Keratinocyte (primary cell): ENCODE measurements at regions not wholly inside any gene's neighbourhood (a gene's known extent, or its start where the extent isn't known, plus 50 kb on each side); places are given as distances from the start of the nearest gene placed in this dataset.

Experiments used
- DNase-seq: peaks from one replicate; pipeline ENCODE4 v3.0.0-alpha.2; 2011; ENCODE audit warnings: low read depth, missing footprints, low spot score
- FAIRE-seq: peaks from 2 replicates; lab custom pipeline; 2011; peaks lifted over from hg19 to GRCh38; lab: Jason Lieb, UNC
- H2AFZ ChIP-seq: 2 replicates; pipeline ENCODE4 v1.6.0; 2012; ENCODE audit warnings: low read length, control low read depth, inconsistent platforms; ENCODE audit not compliant: control insufficient read depth
- H3K27ac ChIP-seq: 2 replicates; pipeline ENCODE4 v1.5.1; 2011; ENCODE audit warnings: low read length; ENCODE audit not compliant: control insufficient read depth, insufficient read depth
- H3K27me3 ChIP-seq: 3 replicates; pipeline ENCODE4 v1.6.0; 2011; ENCODE audit warnings: low read length; ENCODE audit not compliant: control insufficient read depth, insufficient read depth; ENCODE audit errors: extremely low read depth
- H3K36me3 ChIP-seq, 2 experiments: 2 replicates in 1 of 2; 3 replicates in 1 of 2; pipeline ENCODE4 v1.5.1; 2011; ENCODE audit warnings: low read length in 2 of 2, mild to moderate bottlenecking in 1 of 2; ENCODE audit not compliant: control insufficient read depth in 2 of 2, insufficient read depth in 2 of 2; ENCODE audit errors: extremely low read depth in 1 of 2
- H3K4me1 ChIP-seq: 3 replicates; pipeline ENCODE4 v1.5.1; 2011; ENCODE audit warnings: low read length; ENCODE audit not compliant: control insufficient read depth, insufficient read depth; ENCODE audit errors: extremely low read depth
- H3K4me2 ChIP-seq: 3 replicates; pipeline ENCODE4 v1.6.0; 2011; ENCODE audit warnings: low read depth, low read length; ENCODE audit not compliant: control insufficient read depth, insufficient read depth; ENCODE audit errors: extremely low read depth
- H3K4me3 ChIP-seq, 3 experiments: fragments of 200-600 bp in 1 of 3; sonication (generic) in 1 of 3; 2 replicates in 2 of 3; 3 replicates in 1 of 3; pipeline ENCODE4 v1.5.1; 2011 to 2016; ENCODE audit warnings: low read length in 3 of 3, mild to moderate bottlenecking in 3 of 3, control low read depth in 2 of 3, inconsistent platforms in 1 of 3, low read depth in 1 of 3, mixed read lengths in 1 of 3, mixed run types in 1 of 3, moderate library complexity in 1 of 3; ENCODE audit not compliant: control insufficient read depth in 2 of 3, insufficient read depth in 2 of 3; ENCODE audit errors: extremely low read depth in 1 of 3
- H3K79me2 ChIP-seq: 2 replicates; pipeline ENCODE4 v1.6.0; 2012; ENCODE audit warnings: low read length; ENCODE audit not compliant: control insufficient read depth, insufficient read depth
- H3K9ac ChIP-seq: 3 replicates; pipeline ENCODE4 v1.6.0; 2011; ENCODE audit warnings: low read length; ENCODE audit not compliant: control insufficient read depth, insufficient read depth; ENCODE audit errors: extremely low read depth
- H3K9me1 ChIP-seq: 3 replicates; pipeline ENCODE4 v1.6.0; 2011; ENCODE audit warnings: low read length; ENCODE audit not compliant: control insufficient read depth, insufficient read depth; ENCODE audit errors: extremely low read depth
- H3K9me3 ChIP-seq: 2 replicates; pipeline ENCODE4 v1.5.1; 2012; ENCODE audit warnings: low read depth, low read length; ENCODE audit not compliant: control insufficient read depth
- H4K20me1 ChIP-seq: 3 replicates; pipeline ENCODE4 v1.6.0; 2011; ENCODE audit warnings: low read length; ENCODE audit not compliant: control insufficient read depth, insufficient read depth; ENCODE audit errors: extremely low read depth
- CTCF ChIP-seq, 3 experiments: IDR thresholded peaks in 1 of 3; conservative IDR thresholded peaks in 1 of 3; optimal IDR thresholded peaks in 1 of 3; 2 replicates in 2 of 3; 3 replicates in 1 of 3; pipeline versions ENCODE3 to v1.5.1; 2011; ENCODE audit warnings: low read length in 3 of 3, mild to moderate bottlenecking in 3 of 3, moderate library complexity in 2 of 3, control low read depth in 1 of 3, inconsistent platforms in 1 of 3; ENCODE audit not compliant: insufficient read depth in 2 of 3; ENCODE audit errors: extremely low read depth in 1 of 3
- EZH2 ChIP-seq: IDR thresholded peaks from one replicate; pipeline ENCODE4 v1.6.1; 2012; ENCODE audit warnings: inconsistent platforms, mild to moderate bottlenecking, low read length, moderate library complexity
- dilution Hi-C: fragments of 300-500 bp; cut with MboI; formaldehyde crosslinking; loops from one replicate; pipeline ENCODE4 v1.7.0; 2020; ENCODE audit warnings: low sequenced_read_pairs; ENCODE audit not compliant: extremely low pct_ligation_motif_present

DNA sequence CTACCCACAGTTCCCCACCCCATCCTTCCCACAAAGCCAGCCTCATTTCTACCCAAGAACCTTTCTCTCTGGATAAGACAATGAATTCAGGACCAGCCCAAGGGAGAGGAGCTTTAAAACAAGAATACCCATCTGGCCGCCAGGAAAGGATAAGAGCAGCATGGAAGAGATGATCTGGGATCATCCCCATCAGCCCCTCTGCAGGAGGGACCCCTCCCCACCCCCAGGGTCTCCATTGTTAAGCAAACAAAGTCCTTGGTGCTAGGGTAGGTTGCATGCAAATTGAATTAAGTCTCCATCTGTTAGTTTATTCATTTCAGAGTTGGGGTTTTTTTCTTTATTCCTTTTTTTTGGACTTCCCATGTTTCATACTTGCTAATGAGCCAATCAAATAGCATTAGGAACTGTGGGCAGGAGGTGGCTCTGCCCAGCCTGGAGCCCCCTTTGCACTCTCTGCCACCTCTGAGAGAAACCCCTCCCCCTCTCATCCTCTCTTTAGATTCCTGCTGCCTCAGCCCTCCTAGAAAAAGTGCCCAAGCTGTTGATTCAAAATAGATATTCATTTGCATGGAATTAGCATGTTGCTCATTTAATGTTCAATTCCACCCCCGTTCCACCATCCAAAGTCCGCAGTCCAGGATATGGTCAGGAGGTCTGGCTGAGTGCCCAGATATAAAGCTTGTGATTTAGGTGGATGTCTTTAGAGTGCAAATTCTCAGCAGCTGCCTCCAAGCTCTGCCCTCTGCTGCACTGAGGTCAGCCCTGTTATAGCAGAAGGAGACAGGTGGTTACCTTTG is 138.5 kb upstream of the NCAM1 start:
- Histone ChIP-seq H3K27me3 (no peaks in the 10 kb centered on the region), H3K4me1 (no peaks in the 10 kb centered on the region), H3K36me3 (no peaks in the 10 kb centered on the region), H2AFZ (no peak overlapping the region), H3K27ac (no peak overlapping the region), H3K9me3 (no peaks in the 10 kb centered on the region), H3K4me2 (no peak overlapping the region), H3K4me3 (no peak overlapping the region), H3K9me1 (no peaks in the 10 kb centered on the region), H3K9ac (no peak overlapping the region), H4K20me1 (no peaks in the 10 kb centered on the region), H3K79me2 (no peaks in the 10 kb centered on the region)
- dilution Hi-C loops: no loop called here
- no peak for TF ChIP-seq EZH2
- no peak for TF ChIP-seq CTCF (optimal IDR thresholded peaks at IDR 0.05 in 1 of 3, IDR thresholded peaks at IDR 0.05 in 1 of 3, conservative IDR thresholded peaks at IDR 0.05 in 1 of 3; ENCODE audit: extremely low read depth in 1 of 3, insufficient read depth in 2 of 3, low read length in 3 of 3)
- FAIRE-seq (no peak), DNase-seq (no peak)

DNA sequence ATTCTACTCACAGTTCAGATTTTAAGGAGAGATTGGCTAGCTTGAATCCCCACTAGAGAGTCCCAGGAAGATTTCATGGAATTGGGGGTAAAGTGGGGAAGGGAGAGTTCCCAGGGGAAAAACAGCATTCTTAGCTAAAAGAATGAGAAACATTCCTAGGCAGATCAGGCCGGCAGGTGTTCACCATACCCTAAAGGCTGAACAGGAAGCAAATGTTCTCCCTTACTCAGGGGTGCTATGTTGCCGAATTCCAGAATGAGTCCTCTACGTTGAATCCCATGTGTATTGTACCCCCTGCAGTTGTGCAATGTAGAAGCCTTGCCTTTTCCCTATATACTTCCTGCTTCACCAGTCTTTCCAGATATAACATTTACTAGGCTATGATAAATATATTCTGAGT is 135.2 kb upstream of the NCAM1 start:
- H3K4me3 ChIP-seq: no peak overlapping the region
- H3K27ac ChIP-seq: no peak overlapping the region
- dilution Hi-C loops: no loop called here
- no peak overlapping the region for H3K9ac ChIP-seq
- H3K9me3 ChIP-seq: no peaks in the 10 kb centered on the region
- H3K27me3 ChIP-seq: no peaks in the 10 kb centered on the region
- no peak overlapping the region for H3K4me2 ChIP-seq
- no peaks in the 10 kb centered on the region for H3K36me3 ChIP-seq
- H3K79me2 ChIP-seq: no peaks in the 10 kb centered on the region
- FAIRE-seq: no peak
- H3K9me1 ChIP-seq: no peaks in the 10 kb centered on the region
- H4K20me1 ChIP-seq: no peaks in the 10 kb centered on the region
- no peak for DNase-seq
- no peaks in the 10 kb centered on the region for H3K4me1 ChIP-seq
- TF ChIP-seq EZH2 (no peak), CTCF (optimal IDR thresholded peaks at IDR 0.05 in 1 of 3, IDR thresholded peaks at IDR 0.05 in 1 of 3, conservative IDR thresholded peaks at IDR 0.05 in 1 of 3; ENCODE audit: extremely low read depth in 1 of 3, insufficient read depth in 2 of 3, low read length in 3 of 3) (no peak)
- no peak overlapping the region for H2AFZ ChIP-seq
